HepG2 (cell line): ENCODE measurements at regions not wholly inside any gene's neighbourhood (a gene's known extent, or its start where the extent isn't known, plus 50 kb on each side); places are given as distances from the start of the nearest gene placed in this dataset.

Experiments used
- ATAC-seq: fragments of 200-7000 bp; cut with Tn5 transposase; 3 replicates; pipeline ENCODE4 v1.9.1; 2020; ENCODE audit warnings: mild to moderate bottlenecking, moderate library complexity
- BruUV-seq: library from RNA; stranded (reverse); fragments of 400-500 nt; replicated peaks from 2 replicates; lab custom pipeline; 2021; lab: Mats Ljungman, UMichigan
- CTCF ChIA-PET: fragments of 300-600 bp; formaldehyde crosslinking; extraction: SDS; loops from one replicate; lab custom pipeline; 2021; ENCODE audit warnings: low total read pairs, inconsistent platforms, low intra/inter-chr PET ratio; lab: Yijun Ruan, JAX
- POLR2A ChIA-PET: fragments of 350-600 bp; sonication (Branson Sonifier 250); formaldehyde crosslinking; loops from one replicate; lab custom pipeline; 2020; ENCODE audit warnings: antibody characterized with exemption, inconsistent platforms; lab: Yijun Ruan, JAX
- DNase-seq: peaks from one replicate; pipeline ENCODE4 v3.0.0-alpha.2; 2015; ENCODE audit warnings: low spot score
- FAIRE-seq: peaks from 3 replicates; lab custom pipeline; 2011; peaks lifted over from hg19 to GRCh38; lab: Jason Lieb, UNC
- H2AFZ ChIP-seq: one replicate; pipeline ENCODE4 v1.6.1; 2011; ENCODE audit warnings: low read length, inconsistent platforms
- H3K27ac ChIP-seq: fragments of 300-600 bp; 3 replicates; pipeline ENCODE4 v1.8.0; 2011; ENCODE audit warnings: mixed run types, mild to moderate bottlenecking, mixed read lengths, low read length, inconsistent platforms; ENCODE audit not compliant: insufficient read depth; ENCODE audit errors: extremely low read length
- H3K27me3 ChIP-seq, 2 experiments: fragments of 200-600 bp in 1 of 2; 2 replicates in 1 of 2; 3 replicates in 1 of 2; pipeline versions ENCODE4 v1.6.0 to v1.8.0; 2011; ENCODE audit warnings: low read length in 2 of 2, mild to moderate bottlenecking in 2 of 2, moderate library complexity in 2 of 2, inconsistent platforms in 1 of 2; ENCODE audit not compliant: insufficient read depth in 2 of 2, control insufficient read depth in 1 of 2
- H3K36me3 ChIP-seq, 2 experiments: fragments of 200-600 bp in 1 of 2; replicated peaks in 1 of 2; 2 replicates in 1 of 2; 3 replicates in 1 of 2; pipeline versions ENCODE4 v1.5.1 to v1.8.0; 2011; ENCODE audit warnings: low read length in 2 of 2, inconsistent platforms in 1 of 2; ENCODE audit not compliant: insufficient read depth in 2 of 2, control insufficient read depth in 1 of 2
- H3K4me1 ChIP-seq: 2 replicates; pipeline ENCODE4 v1.5.1; 2012; ENCODE audit warnings: low read length, inconsistent platforms; ENCODE audit not compliant: insufficient read depth
- H3K4me2 ChIP-seq: 2 replicates; pipeline ENCODE4 v1.6.0; 2011; ENCODE audit warnings: low read depth, low read length, inconsistent platforms
- H3K4me3 ChIP-seq, 3 experiments: fragments of 200-600 bp in 1 of 3; sonication (generic), shearing (Covaris generic) in 1 of 3; replicated peaks in 1 of 3; 2 replicates each; pipeline ENCODE4 v1.5.1; 2011 to 2016; ENCODE audit warnings: low read length in 3 of 3, inconsistent platforms in 2 of 3, low read depth in 2 of 3, mild to moderate bottlenecking in 2 of 3, control low read depth in 1 of 3, mixed read lengths in 1 of 3; ENCODE audit not compliant: insufficient read depth in 1 of 3
- H3K79me2 ChIP-seq: one replicate; pipeline ENCODE4 v1.6.1; 2011; ENCODE audit warnings: low read length, inconsistent platforms; ENCODE audit not compliant: insufficient read depth
- H3K9ac ChIP-seq: 2 replicates; pipeline ENCODE4 v1.6.0; 2011; ENCODE audit warnings: mild to moderate bottlenecking, low read depth, low read length, inconsistent platforms; ENCODE audit not compliant: insufficient read depth
- H3K9me3 ChIP-seq: 2 replicates; pipeline ENCODE4 v1.5.1; 2012; ENCODE audit warnings: mild to moderate bottlenecking, low read length
- H4K20me1 ChIP-seq: 2 replicates; pipeline ENCODE4 v1.6.0; 2011; ENCODE audit warnings: inconsistent platforms, mild to moderate bottlenecking, low read length, moderate library complexity; ENCODE audit not compliant: insufficient read depth
- ARID3A ChIP-seq: IDR thresholded peaks from 2 replicates; pipeline ENCODE4 v1.6.1; 2012; ENCODE audit warnings: low read depth, low read length, improper control_type of control experiment
- CENPBD1 ChIP-seq: sonication (generic); formaldehyde crosslinking; IDR thresholded peaks from 2 replicates; pipeline ENCODE4 v1.8.0; 2022; ENCODE audit warnings: missing genetic modification reagents, low read depth, mild to moderate bottlenecking, borderline replicate concordance
- CSRNP2 ChIP-seq: sonication (generic); formaldehyde crosslinking; conservative IDR thresholded peaks from 2 replicates; pipeline ENCODE4 v1.8.0; 2022; ENCODE audit warnings: low read depth, missing genetic modification reagents
- FIP1L1 ChIP-seq: fragments of 200-400 bp; formaldehyde crosslinking; IDR thresholded peaks from 2 replicates; pipeline ENCODE4 v1.6.1; 2018; ENCODE audit warnings: low read depth, mild to moderate bottlenecking, low read length, moderate library complexity, borderline replicate concordance; ENCODE audit not compliant: insufficient read depth
- GTF3A ChIP-seq: sonication (generic); formaldehyde crosslinking; conservative IDR thresholded peaks from 2 replicates; pipeline ENCODE4 v1.4.0; 2020; ENCODE audit warnings: mild to moderate bottlenecking, missing genetic modification reagents
- HDAC2 ChIP-seq: sonication (generic); formaldehyde crosslinking; IDR thresholded peaks from 2 replicates; pipeline ENCODE4 v1.4.0; 2020; ENCODE audit warnings: missing genetic modification reagents
- HMGXB3 ChIP-seq: sonication (generic); formaldehyde crosslinking; IDR thresholded peaks from 2 replicates; pipeline ENCODE4 v1.4.0; 2020; ENCODE audit warnings: missing genetic modification reagents, borderline replicate concordance
- IRX3 ChIP-seq: sonication (generic); formaldehyde crosslinking; IDR thresholded peaks from 2 replicates; pipeline ENCODE4 v1.8.1; 2023; ENCODE audit warnings: mild to moderate bottlenecking, low read depth, missing genetic modification reagents, borderline replicate concordance
- PHB2 ChIP-seq: fragments of 450-650 bp; IDR thresholded peaks from 2 replicates; pipeline ENCODE4 v1.6.1; 2018; ENCODE audit not compliant: partially characterized antibody
- PHF5A ChIP-seq: IDR thresholded peaks from one replicate; pipeline ENCODE4 v1.6.1; 2018; ENCODE audit warnings: low read depth, missing genetic modification reagents; ENCODE audit not compliant: unreplicated experiment
- TEF ChIP-seq: sonication (generic); formaldehyde crosslinking; IDR thresholded peaks from 2 replicates; pipeline ENCODE4 v1.5.0; 2020; ENCODE audit warnings: missing genetic modification reagents
- ZBTB42 ChIP-seq: sonication (generic); formaldehyde crosslinking; IDR thresholded peaks from 2 replicates; pipeline ENCODE4 v1.5.0; 2020; ENCODE audit warnings: mild to moderate bottlenecking, missing genetic modification reagents
- ZFP90 ChIP-seq: sonication (generic); formaldehyde crosslinking; IDR thresholded peaks from 2 replicates; pipeline ENCODE4 v1.8.0; 2022; ENCODE audit warnings: missing genetic modification reagents, mild to moderate bottlenecking, inconsistent platforms, borderline replicate concordance
- ZNF230 ChIP-seq: sonication (generic); formaldehyde crosslinking; IDR thresholded peaks from 2 replicates; pipeline ENCODE4 v1.4.0; 2020; ENCODE audit warnings: mild to moderate bottlenecking, missing genetic modification reagents
- ZNF263 ChIP-seq: sonication (generic); formaldehyde crosslinking; IDR thresholded peaks from 2 replicates; pipeline ENCODE4 v1.4.0; 2020; ENCODE audit warnings: missing genetic modification reagents
- ZNF589 ChIP-seq: sonication (generic); formaldehyde crosslinking; conservative IDR thresholded peaks from 2 replicates; pipeline ENCODE4 v1.8.0; 2022; ENCODE audit warnings: mild to moderate bottlenecking, moderate library complexity, missing genetic modification reagents
- ZNF75D ChIP-seq: sonication (generic); formaldehyde crosslinking; IDR thresholded peaks from 2 replicates; pipeline ENCODE4 v1.8.1; 2023; ENCODE audit warnings: missing genetic modification reagents, mild to moderate bottlenecking, borderline replicate concordance
- WGBS: methylation state at CpG from one replicate; pipeline ENCODE4 v1.1.6; 2017; ENCODE audit warnings: low lambda C conversion rate; 5-methylcytosine and 5-hydroxymethylcytosine counted together
- in situ Hi-C: cut with HindIII; loops from 2 replicates; pipeline ENCODE4 v1.10.0; 2017; ENCODE audit warnings: low pct_unique_long_range_greater_than_20kb; ENCODE audit not compliant: extremely low pct_ligation_motif_present
- intact Hi-C: fragments of 100-400 bp; cut with micrococcal nuclease; formaldehyde crosslinking; loops from one replicate; pipeline ENCODE4 v1.10.0; 2022; ENCODE audit not compliant: unreplicated experiment

- Histone ChIP-seq H3K36me3 (no peaks in the 10 kb centered on the region), H3K9ac (no peak overlapping the region), H3K9me3 (no peaks in the 10 kb centered on the region), H3K27me3 (no peaks in the 10 kb centered on the region), H3K4me3 (no peak overlapping the region), H3K4me2 (no peak overlapping the region), H3K27ac (no peak overlapping the region), H3K79me2 (no peaks in the 10 kb centered on the region), H3K4me1 (no peaks in the 10 kb centered on the region), H2AFZ (no peak overlapping the region)
- no peak for FAIRE-seq
- no peak for DNase-seq
- BruUV-seq = no TSS peak
- ATAC-seq = no peak
- 0% methylated on average over 2 of the region's 2 CpGs for WGBS
- in situ Hi-C loops = no loop called here
- CTCF ChIA-PET = no interaction called here
- TF ChIP-seq HMGXB3 (CRISPR knock-in tag) (no peak), ZNF589 (CRISPR knock-in tag) (no peak), PHB2 (no peak), HDAC2 (CRISPR knock-in tag) (no peak), IRX3 (CRISPR knock-in tag) (no peak), ZBTB42 (CRISPR knock-in tag) (no peak), ZNF230 (CRISPR knock-in tag) (no peak), ZNF263 (CRISPR knock-in tag) (no peak), CENPBD1 (CRISPR knock-in tag) (no peak), TEF (CRISPR knock-in tag) (no peak), CSRNP2 (CRISPR knock-in tag) (no peak), GTF3A (CRISPR knock-in tag) (no peak), FIP1L1 (no peak), PHF5A (CRISPR knock-in tag) (no peak), ZNF75D (CRISPR knock-in tag) (no peak), ARID3A (no peak), ZFP90 (no peak)
- TF ChIP-seq, all 625 proteins: peak for 0
- POLR2A ChIA-PET = no interaction called here
- no peaks in the 10 kb centered on the region for H4K20me1 ChIP-seq
- intact Hi-C loops = no loop called here
Measured at GRCh38 chr7:118642396-118642795, 417.9 kb downstream of the ANKRD7 start.
